H1 (cell line): ENCODE measurements at regions not wholly inside any gene's neighbourhood (a gene's known extent, or its start where the extent isn't known, plus 50 kb on each side); places are given as distances from the start of the nearest gene placed in this dataset.
A peak's percentile ranks its signal among the peaks of the same experiment; 100 is the strongest.

Experiments
- CTCF ChIA-PET: fragments of 300-600 bp; sonication (Branson Sonifier 250); formaldehyde crosslinking; loops from one replicate; lab custom pipeline; 2021; ENCODE audit not compliant: partially characterized antibody; lab: Charles Lee
- POLR2A ChIA-PET: fragments of 300-600 bp; sonication (Branson Sonifier 250); formaldehyde crosslinking; loops from one replicate; lab custom pipeline; 2021; ENCODE audit warnings: inconsistent platforms; ENCODE audit not compliant: partially characterized antibody; lab: Charles Lee
- DNase-seq, 2 experiments: peaks; one replicate each; pipeline versions ENCODE4 v3.0.0 to v3.0.0-alpha.2; 2010 to 2022; ENCODE audit warnings: low spot score in 2 of 2, low read depth in 1 of 2, mixed read lengths in 1 of 2
- FAIRE-seq: peaks from 2 replicates; lab custom pipeline; 2011; peaks lifted over from hg19 to GRCh38; lab: Jason Lieb, UNC
- H2AFZ ChIP-seq: 2 replicates; pipeline ENCODE4 v1.8.1; 2012; ENCODE audit warnings: low read length, inconsistent platforms
- H2AK5ac ChIP-seq: 2 replicates; pipeline ENCODE4 v1.6.1; 2013; ENCODE audit warnings: low read depth, low read length
- H2BK120ac ChIP-seq: replicated peaks from 2 replicates; pipeline ENCODE3; 2013; ENCODE audit warnings: low read depth, low read length, inconsistent platforms
- H2BK12ac ChIP-seq: 2 replicates; pipeline ENCODE4 v1.6.1; 2013; ENCODE audit warnings: low read depth, low read length
- H2BK15ac ChIP-seq: 2 replicates; pipeline ENCODE4 v1.6.1; 2013; ENCODE audit warnings: low read length
- H2BK20ac ChIP-seq: 2 replicates; pipeline ENCODE4 v1.6.1; 2013; ENCODE audit warnings: low read length
- H2BK5ac ChIP-seq: 2 replicates; pipeline ENCODE4 v1.6.1; 2013; ENCODE audit warnings: low read depth, low read length
- H3K14ac ChIP-seq: 2 replicates; pipeline ENCODE4 v1.6.1; 2013; ENCODE audit warnings: inconsistent platforms; ENCODE audit not compliant: insufficient read length
- H3K18ac ChIP-seq: 2 replicates; pipeline ENCODE4 v1.6.1; 2013; ENCODE audit warnings: low read length; ENCODE audit errors: extremely low read depth
- H3K23ac ChIP-seq: 2 replicates; pipeline ENCODE4 v1.6.1; 2013; ENCODE audit warnings: inconsistent platforms; ENCODE audit not compliant: insufficient read length
- H3K23me2 ChIP-seq: 2 replicates; pipeline ENCODE4 v1.6.1; 2013; ENCODE audit warnings: low read depth, low read length
- H3K27ac ChIP-seq: 2 replicates; pipeline ENCODE4 v1.6.1; 2011; ENCODE audit warnings: low read depth, low read length, inconsistent platforms
- H3K27me3 ChIP-seq, 4 experiments: replicated peaks in 1 of 4; 1 replicate in 1 of 4; 2 replicates in 3 of 4; pipeline versions ENCODE4 v1.6.1 to v1.8.1; 2011 to 2013; ENCODE audit warnings: low read length in 3 of 4, mild to moderate bottlenecking in 3 of 4, inconsistent platforms in 2 of 4, mixed read lengths in 2 of 4, moderate library complexity in 1 of 4; ENCODE audit not compliant: control insufficient read depth in 3 of 4, insufficient read depth in 3 of 4; ENCODE audit errors: extremely low read depth in 1 of 4
- H3K36me3 ChIP-seq, 4 experiments: 2 replicates each; pipeline versions ENCODE4 v1.6.1 to v1.8.1; 2011 to 2013; ENCODE audit warnings: mild to moderate bottlenecking in 4 of 4, low read length in 3 of 4, moderate library complexity in 2 of 4, control low read depth in 1 of 4, inconsistent platforms in 1 of 4; ENCODE audit not compliant: insufficient read depth in 4 of 4, control insufficient read depth in 2 of 4
- H3K4ac ChIP-seq: replicated peaks from 2 replicates; pipeline ENCODE3; 2013; ENCODE audit warnings: low read length, low read depth, mixed read lengths, inconsistent platforms; ENCODE audit not compliant: insufficient read length
- H3K4me1 ChIP-seq, 4 experiments: replicated peaks in 1 of 4; 1 replicate in 1 of 4; 2 replicates in 3 of 4; pipeline versions ENCODE4 v1.6.1 to v1.8.1; 2011 to 2013; ENCODE audit warnings: low read length in 3 of 4, inconsistent platforms in 2 of 4, mixed read lengths in 1 of 4; ENCODE audit not compliant: insufficient read depth in 4 of 4, control insufficient read depth in 3 of 4
- H3K4me2 ChIP-seq, 2 experiments: 2 replicates each; pipeline versions ENCODE4 v1.6.1 to v1.8.1; 2011 to 2013; ENCODE audit warnings: low read depth in 2 of 2, low read length in 2 of 2, control low read depth in 1 of 2, inconsistent platforms in 1 of 2, mild to moderate bottlenecking in 1 of 2; ENCODE audit not compliant: insufficient read depth in 1 of 2
- H3K4me3 ChIP-seq, 4 experiments: fragments of 200-600, 300-600 bp in 1 of 4; sonication (generic), shearing (Covaris generic), sonication (Bioruptor Twin) in 1 of 4; 2 replicates each; pipeline versions ENCODE4 v1.5.1 to v1.8.1; 2011 to 2016; ENCODE audit warnings: low read length in 4 of 4, low read depth in 3 of 4, control low read depth in 2 of 4, inconsistent platforms in 2 of 4, mild to moderate bottlenecking in 2 of 4, mixed read lengths in 1 of 4, moderate library complexity in 1 of 4; ENCODE audit not compliant: insufficient read depth in 2 of 4; ENCODE audit errors: extremely low read depth in 1 of 4
- H3K56ac ChIP-seq: replicated peaks from 2 replicates; pipeline ENCODE3; 2013; ENCODE audit warnings: low read depth, mild to moderate bottlenecking, mixed read lengths, low read length, inconsistent platforms; ENCODE audit not compliant: insufficient read length
- H3K79me1 ChIP-seq: 2 replicates; pipeline ENCODE4 v1.6.1; 2013; ENCODE audit warnings: low read depth, low read length, control low read depth
- H3K79me2 ChIP-seq, 2 experiments: 2 replicates each; pipeline versions ENCODE4 v1.6.1 to v1.8.1; 2012 to 2013; ENCODE audit warnings: low read length in 2 of 2, mild to moderate bottlenecking in 2 of 2, inconsistent platforms in 1 of 2; ENCODE audit not compliant: insufficient read depth in 2 of 2, control insufficient read depth in 1 of 2
- H3K9ac ChIP-seq, 4 experiments: replicated peaks in 1 of 4; 1 replicate in 1 of 4; 2 replicates in 3 of 4; pipeline versions ENCODE4 v1.6.1 to v1.8.1; 2011 to 2013; ENCODE audit warnings: low read depth in 3 of 4, low read length in 3 of 4, control low read depth in 2 of 4, mild to moderate bottlenecking in 2 of 4, moderate library complexity in 2 of 4, inconsistent platforms in 1 of 4; ENCODE audit errors: extremely low read depth in 1 of 4
- H3K9me3 ChIP-seq, 2 experiments: 2 replicates each; pipeline versions ENCODE4 v1.6.1 to v1.8.1; 2012 to 2013; ENCODE audit warnings: mild to moderate bottlenecking in 2 of 2, moderate library complexity in 2 of 2, control low read depth in 1 of 2, inconsistent platforms in 1 of 2, low read depth in 1 of 2, low read length in 1 of 2, mixed read lengths in 1 of 2; ENCODE audit not compliant: insufficient read depth in 2 of 2
- H4K20me1 ChIP-seq, 2 experiments: replicated peaks in 1 of 2; 2 replicates each; pipeline versions ENCODE3 to v1.8.1; 2011 to 2013; ENCODE audit warnings: inconsistent platforms in 2 of 2, low read length in 2 of 2, mild to moderate bottlenecking in 1 of 2; ENCODE audit not compliant: insufficient read depth in 2 of 2, control insufficient read depth in 1 of 2
- H4K5ac ChIP-seq: 2 replicates; pipeline ENCODE4 v1.6.1; 2013; ENCODE audit warnings: low read length, low read depth, mixed read lengths, inconsistent platforms; ENCODE audit not compliant: insufficient read length
- H4K8ac ChIP-seq: 2 replicates; pipeline ENCODE4 v1.8.0; 2013; ENCODE audit warnings: mild to moderate bottlenecking, moderate library complexity, low read length, inconsistent platforms; ENCODE audit not compliant: insufficient read depth; ENCODE audit errors: extremely low read depth
- H4K91ac ChIP-seq: replicated peaks from 2 replicates; pipeline ENCODE3; 2013; ENCODE audit warnings: low read length, mixed read lengths, inconsistent platforms; ENCODE audit not compliant: insufficient read length
- CEBPB ChIP-seq: IDR thresholded peaks from 2 replicates; pipeline ENCODE4 v1.6.1; 2012; ENCODE audit warnings: low read depth, low read length
- CREB1 ChIP-seq: IDR thresholded peaks from 2 replicates; pipeline ENCODE4 v1.6.1; 2012; ENCODE audit warnings: inconsistent platforms
- FOSL1 ChIP-seq: IDR thresholded peaks from 2 replicates; pipeline ENCODE4 v1.6.1; 2011; ENCODE audit warnings: mild to moderate bottlenecking, low read depth, low read length, moderate library complexity; ENCODE audit not compliant: insufficient read depth
- GABPA ChIP-seq: IDR thresholded peaks from 2 replicates; pipeline ENCODE4 v1.6.1; 2011; ENCODE audit warnings: mild to moderate bottlenecking, low read length, moderate library complexity, borderline replicate concordance; ENCODE audit not compliant: insufficient read depth
- HDAC2 ChIP-seq, 2 experiments: fragments of 300-600 bp in 1 of 2; sonication (generic) in 1 of 2; IDR thresholded peaks; 2 replicates each; pipeline ENCODE4 v1.6.1; 2011 to 2012; ENCODE audit warnings: low read depth in 2 of 2, low read length in 2 of 2, mild to moderate bottlenecking in 2 of 2, moderate library complexity in 2 of 2, borderline replicate concordance in 1 of 2, inconsistent platforms in 1 of 2
- SIX5 ChIP-seq: IDR thresholded peaks from 2 replicates; pipeline ENCODE4 v1.6.1; 2011; ENCODE audit warnings: mild to moderate bottlenecking, low read depth, low read length
- SP2 ChIP-seq: IDR thresholded peaks from 2 replicates; pipeline ENCODE4 v1.6.1; 2012; ENCODE audit warnings: mild to moderate bottlenecking, low read length, inconsistent platforms
- TAF7 ChIP-seq: optimal IDR thresholded peaks from 2 replicates; pipeline ENCODE3; 2011; ENCODE audit warnings: low read depth, mild to moderate bottlenecking, inconsistent platforms, low read length, moderate library complexity, borderline replicate concordance
- WGBS, 2 experiments: shearing (Covaris generic) in 1 of 2; methylation state at CpG; one replicate each; pipeline versions ENCODE4 v1.1.6 to v1.1.7; 2013 to 2015; ENCODE audit warnings: low lambda C conversion rate in 2 of 2, mixed read lengths in 2 of 2, inconsistent platforms in 1 of 2, low coverage in 1 of 2, missing lambda C conversion rate in 1 of 2; ENCODE audit not compliant: insufficient replicate concordance in 2 of 2, insufficient coverage in 1 of 2, insufficient read length in 1 of 2; ENCODE audit errors: extremely low coverage in 1 of 2, missing lambda C conversion rate in 1 of 2; 5-methylcytosine and 5-hydroxymethylcytosine counted together
- TF ChIP-seq, protein P1 (sequence below): IDR thresholded peaks from 2 replicates; pipeline ENCODE4 v1.6.1; 2011; ENCODE audit warnings: low read depth, mild to moderate bottlenecking, low read length; ENCODE audit not compliant: insufficient read depth

DNA sequence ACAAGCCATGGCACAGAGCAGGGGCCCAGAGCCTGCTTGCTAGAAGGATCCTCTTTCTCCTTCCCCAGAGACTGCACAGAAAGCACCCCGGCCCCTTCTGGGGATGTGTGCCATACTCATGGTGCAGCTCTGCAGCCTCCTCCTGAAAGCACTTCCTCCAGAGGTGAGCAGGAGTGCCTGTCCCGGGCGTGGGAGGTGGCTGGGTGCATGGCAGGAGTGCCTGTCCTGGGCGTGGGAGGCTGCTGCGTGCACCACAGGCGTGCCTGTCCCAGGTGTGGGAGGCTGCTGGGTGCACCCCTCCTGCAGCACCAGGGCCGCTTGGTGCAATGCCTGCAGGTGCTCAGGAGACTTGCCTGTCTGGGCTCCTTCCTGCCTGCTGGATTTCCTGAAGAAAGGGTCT, 913.3 kb downstream of the UQCRFS1 start:
- H3K18ac ChIP-seq = peak overlapping the region; percentile 72; the same call in 1 of the 2 replicates
- H4K91ac ChIP-seq = peak overlapping the region; percentile 27
- peaks cover 0 to 5% (median 2%) of the 10 kb centered on the region in 4 experiments; a peak in 3 of 7 replicates for H3K4me1 ChIP-seq
- H4K5ac ChIP-seq = peak overlapping the region; percentile 11
- H4K8ac ChIP-seq = no peak overlapping the region
- no peak for DNase-seq
- FAIRE-seq = no peak
- no peak overlapping the region for H3K9ac ChIP-seq
- peak overlapping the region; percentile 38; the same call in 1 of the 2 replicates for H2BK5ac ChIP-seq
- H3K14ac ChIP-seq = no peak overlapping the region
- 64% methylated on average over 5 of the region's 7 CpGs; no CpG with 5 or more reads in 1 of the 2 experiments for WGBS, 2 experiments
- no peak overlapping the region for H2BK15ac ChIP-seq
- H2AFZ ChIP-seq = no peak overlapping the region
- H3K4ac ChIP-seq = no peak overlapping the region
- H3K27me3 ChIP-seq = no peaks in the 10 kb centered on the region
- no peak overlapping the region for H3K4me3 ChIP-seq
- no peaks in the 10 kb centered on the region for H3K79me1 ChIP-seq
- no peak overlapping the region; the same call in 1 of the 2 replicates for H2BK12ac ChIP-seq
- H2BK20ac ChIP-seq = no peak overlapping the region; the same call in 1 of the 2 replicates
- H3K9me3 ChIP-seq = no peaks in the 10 kb centered on the region
- H4K20me1 ChIP-seq = no peaks in the 10 kb centered on the region
- no peak overlapping the region for H2BK120ac ChIP-seq
- no peak overlapping the region for H3K4me2 ChIP-seq
- H3K27ac ChIP-seq = no peak overlapping the region
- H2AK5ac ChIP-seq = no peak overlapping the region
- no peaks in the 10 kb centered on the region for H3K23me2 ChIP-seq
- no peak overlapping the region for H3K56ac ChIP-seq
- TF ChIP-seq CEBPB (no peak), FOSL1 (no peak), HDAC2 (IDR thresholded peaks at IDR 0.05; ENCODE audit: borderline replicate concordance in 1 of 2, low read depth in 2 of 2, low read length in 2 of 2) (no peak), TAF7 (no peak), SP2 (no peak), GABPA (no peak), CREB1 (no peak), SIX5 (no peak)
- TF ChIP-seq, protein P1, sequence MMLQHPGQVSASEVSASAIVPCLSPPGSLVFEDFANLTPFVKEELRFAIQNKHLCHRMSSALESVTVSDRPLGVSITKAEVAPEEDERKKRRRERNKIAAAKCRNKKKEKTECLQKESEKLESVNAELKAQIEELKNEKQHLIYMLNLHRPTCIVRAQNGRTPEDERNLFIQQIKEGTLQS = no peak
- ChIA-PET POLR2A (no interaction called here), CTCF (interaction anchor here (1.1 to 3.3 kb wide), 5 partner anchors 9 to 59 kb away, joined by 3 to 28 read pairs (median 4); no protein-coding TSS in a partner anchor)
- no peaks in the 10 kb centered on the region for H3K36me3 ChIP-seq
- no peak overlapping the region for H3K23ac ChIP-seq
- no peaks in the 10 kb centered on the region for H3K79me2 ChIP-seq
